ENCODE measurements at regions not wholly inside any gene's neighbourhood (a gene's known extent, or its start where the extent isn't known, plus 50 kb on each side); places are given as distances from the start of the nearest gene placed in this dataset.

- TF ChIP-seq, protein P1, sequence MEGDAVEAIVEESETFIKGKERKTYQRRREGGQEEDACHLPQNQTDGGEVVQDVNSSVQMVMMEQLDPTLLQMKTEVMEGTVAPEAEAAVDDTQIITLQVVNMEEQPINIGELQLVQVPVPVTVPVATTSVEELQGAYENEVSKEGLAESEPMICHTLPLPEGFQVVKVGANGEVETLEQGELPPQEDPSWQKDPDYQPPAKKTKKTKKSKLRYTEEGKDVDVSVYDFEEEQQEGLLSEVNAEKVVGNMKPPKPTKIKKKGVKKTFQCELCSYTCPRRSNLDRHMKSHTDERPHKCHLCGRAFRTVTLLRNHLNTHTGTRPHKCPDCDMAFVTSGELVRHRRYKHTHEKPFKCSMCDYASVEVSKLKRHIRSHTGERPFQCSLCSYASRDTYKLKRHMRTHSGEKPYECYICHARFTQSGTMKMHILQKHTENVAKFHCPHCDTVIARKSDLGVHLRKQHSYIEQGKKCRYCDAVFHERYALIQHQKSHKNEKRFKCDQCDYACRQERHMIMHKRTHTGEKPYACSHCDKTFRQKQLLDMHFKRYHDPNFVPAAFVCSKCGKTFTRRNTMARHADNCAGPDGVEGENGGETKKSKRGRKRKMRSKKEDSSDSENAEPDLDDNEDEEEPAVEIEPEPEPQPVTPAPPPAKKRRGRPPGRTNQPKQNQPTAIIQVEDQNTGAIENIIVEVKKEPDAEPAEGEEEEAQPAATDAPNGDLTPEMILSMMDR (conservative IDR thresholded peaks at IDR 0.05; ENCODE audit: low read length): no peak
- TF ChIP-seq EZH2phosphoT487 (IDR thresholded peaks at IDR 0.05; ENCODE audit: borderline replicate concordance, low read depth, low read length): no peak
These were observed 379.5 kb upstream of the MAP2 start for GRCh38 chr2:209044307-209044706.
